GM12864 (cell line): ENCODE measurements at regions not wholly inside any gene's neighbourhood (a gene's known extent, or its start where the extent isn't known, plus 50 kb on each side); places are given as distances from the start of the nearest gene placed in this dataset.

Source experiments
- DNase-seq: peaks from one replicate; pipeline ENCODE4 v3.0.0-alpha.2; 2011; ENCODE audit warnings: low read depth
- H3K4me3 ChIP-seq: 2 replicates; pipeline ENCODE4 v1.5.1; 2011; ENCODE audit warnings: mild to moderate bottlenecking, low read depth, low read length, control low read depth
- TF ChIP-seq, protein P1 (sequence below): IDR thresholded peaks from 2 replicates; pipeline ENCODE4 v1.5.1; 2011; ENCODE audit warnings: low read depth, mild to moderate bottlenecking, moderate library complexity, low read length, control low read depth, inconsistent platforms; ENCODE audit errors: missing control alignments

DNA sequence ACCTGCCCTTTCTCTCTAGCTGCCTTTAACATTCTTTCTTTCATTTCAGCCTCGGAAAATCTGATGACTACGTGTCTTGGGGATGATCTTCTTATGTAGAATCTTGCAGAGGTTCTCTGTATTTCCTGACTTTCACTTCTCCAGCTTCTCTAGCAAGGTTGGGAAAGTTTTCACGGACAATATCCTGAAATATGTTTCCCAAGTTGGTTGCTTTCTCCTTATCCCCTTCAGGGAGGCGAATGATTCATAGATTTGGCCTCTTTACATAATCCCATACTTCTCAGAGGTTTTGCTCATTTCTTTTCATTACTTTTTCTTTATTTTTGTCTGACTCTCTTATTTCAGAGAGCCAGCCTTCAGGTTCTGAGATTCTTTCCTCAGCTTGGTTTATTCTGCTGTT lies 62.1 kb upstream of the CCDC54 start:
- TF ChIP-seq, protein P1, sequence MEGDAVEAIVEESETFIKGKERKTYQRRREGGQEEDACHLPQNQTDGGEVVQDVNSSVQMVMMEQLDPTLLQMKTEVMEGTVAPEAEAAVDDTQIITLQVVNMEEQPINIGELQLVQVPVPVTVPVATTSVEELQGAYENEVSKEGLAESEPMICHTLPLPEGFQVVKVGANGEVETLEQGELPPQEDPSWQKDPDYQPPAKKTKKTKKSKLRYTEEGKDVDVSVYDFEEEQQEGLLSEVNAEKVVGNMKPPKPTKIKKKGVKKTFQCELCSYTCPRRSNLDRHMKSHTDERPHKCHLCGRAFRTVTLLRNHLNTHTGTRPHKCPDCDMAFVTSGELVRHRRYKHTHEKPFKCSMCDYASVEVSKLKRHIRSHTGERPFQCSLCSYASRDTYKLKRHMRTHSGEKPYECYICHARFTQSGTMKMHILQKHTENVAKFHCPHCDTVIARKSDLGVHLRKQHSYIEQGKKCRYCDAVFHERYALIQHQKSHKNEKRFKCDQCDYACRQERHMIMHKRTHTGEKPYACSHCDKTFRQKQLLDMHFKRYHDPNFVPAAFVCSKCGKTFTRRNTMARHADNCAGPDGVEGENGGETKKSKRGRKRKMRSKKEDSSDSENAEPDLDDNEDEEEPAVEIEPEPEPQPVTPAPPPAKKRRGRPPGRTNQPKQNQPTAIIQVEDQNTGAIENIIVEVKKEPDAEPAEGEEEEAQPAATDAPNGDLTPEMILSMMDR = no peak

GRCh38 chr3:107323723-107324122 lies 53.5 kb upstream of the CCDC54 start:
- TF ChIP-seq, protein P1 = no peak
- no peak for DNase-seq
- no peak overlapping the region for H3K4me3 ChIP-seq

More for the DNA sequence above, 62.1 kb upstream of the CCDC54 start:
- no peak overlapping the region for H3K4me3 ChIP-seq
- DNase-seq = no peak

DNA sequence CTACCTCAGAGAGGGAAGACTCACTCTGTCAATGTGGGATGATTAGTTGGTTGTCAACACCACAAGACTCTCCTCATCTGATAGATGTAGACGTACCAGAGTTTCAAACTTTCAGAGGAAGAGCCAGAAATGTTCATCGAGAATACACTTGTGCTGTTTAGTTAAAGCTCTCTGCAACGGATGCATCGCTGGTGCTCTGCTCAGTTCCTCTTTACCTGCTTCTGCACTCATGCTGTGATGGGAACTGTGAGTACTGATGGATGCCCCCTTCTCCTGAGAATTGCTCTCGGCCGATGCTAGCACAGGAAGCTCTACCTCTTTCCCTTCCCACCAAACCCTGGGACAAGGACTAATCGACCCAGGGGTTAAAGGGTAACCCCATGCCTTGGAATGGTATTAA lies 51.8 kb upstream of the CCDC54 start:
- H3K4me3 ChIP-seq = no peak overlapping the region
- TF ChIP-seq, protein P1 = no peak
- DNase-seq = no peak
